Activated CD4-positive, alpha-beta T cell treated with anti-CD3 and anti-CD28 coated beads, Interleukin-2, amount 10 ng/mL, durations not matched to agents 24 days and 14 days (primary cell): ENCODE measurements at regions not wholly inside any gene's neighbourhood (a gene's known extent, or its start where the extent isn't known, plus 50 kb on each side); places are given as distances from the start of the nearest gene placed in this dataset.

Source experiments
- DNase-seq: peaks from one replicate; pipeline ENCODE4 v3.0.0; 2022
- H3K27ac Mint-ChIP-seq: one replicate; pipeline ENCODE4 v1.8.0; 2022; ENCODE audit warnings: mild to moderate bottlenecking, mixed read lengths
- H3K27me3 Mint-ChIP-seq: one replicate; pipeline ENCODE4 v1.8.0; 2022; ENCODE audit warnings: mixed read lengths
- H3K36me3 Mint-ChIP-seq: one replicate; pipeline ENCODE4 v1.8.0; 2022; ENCODE audit warnings: low read depth, mild to moderate bottlenecking, mixed read lengths
- H3K4me1 Mint-ChIP-seq: one replicate; pipeline ENCODE4 v1.8.0; 2021; ENCODE audit warnings: mixed read lengths
- H3K4me3 Mint-ChIP-seq: one replicate; pipeline ENCODE4 v1.8.0; 2022; ENCODE audit warnings: mild to moderate bottlenecking, moderate library complexity, mixed read lengths
- H3K9me3 Mint-ChIP-seq: one replicate; pipeline ENCODE4 v1.8.0; 2021; ENCODE audit warnings: mixed read lengths
- intact Hi-C: fragments of 100-400 bp; cut with micrococcal nuclease; formaldehyde crosslinking; loops from one replicate; pipeline ENCODE4 v1.15.1; 2023

DNA sequence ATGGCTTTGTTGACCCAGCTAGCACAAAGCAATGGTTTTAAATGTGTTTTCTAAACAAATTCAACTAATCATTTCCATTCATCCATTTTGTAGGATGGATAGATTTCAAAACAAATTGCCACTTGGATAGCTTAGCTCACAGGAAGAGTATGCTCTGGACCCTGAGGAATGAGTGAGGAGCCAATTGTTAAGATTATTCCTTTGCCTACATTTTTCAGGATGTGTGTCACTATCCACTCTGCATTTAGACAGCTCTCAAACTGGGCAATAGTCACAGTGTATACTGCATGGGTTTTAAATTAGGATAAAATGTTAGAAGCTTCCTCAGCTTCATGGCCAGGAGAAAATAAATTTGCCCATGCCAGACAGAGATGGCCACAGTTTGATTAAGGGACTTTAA lies 605.6 kb upstream of the TEX47 start:
- DNase-seq, result no peak
- H3K27me3 Mint-ChIP-seq, result no peaks in the 10 kb centered on the region
- no peak overlapping the region for H3K4me3 Mint-ChIP-seq
- peaks cover 5% of the 10 kb centered on the region for H3K9me3 Mint-ChIP-seq
- no peaks in the 10 kb centered on the region for H3K4me1 Mint-ChIP-seq
- H3K36me3 Mint-ChIP-seq, result no peaks in the 10 kb centered on the region
- intact Hi-C loops, result no loop called here
- no peak overlapping the region for H3K27ac Mint-ChIP-seq

DNA sequence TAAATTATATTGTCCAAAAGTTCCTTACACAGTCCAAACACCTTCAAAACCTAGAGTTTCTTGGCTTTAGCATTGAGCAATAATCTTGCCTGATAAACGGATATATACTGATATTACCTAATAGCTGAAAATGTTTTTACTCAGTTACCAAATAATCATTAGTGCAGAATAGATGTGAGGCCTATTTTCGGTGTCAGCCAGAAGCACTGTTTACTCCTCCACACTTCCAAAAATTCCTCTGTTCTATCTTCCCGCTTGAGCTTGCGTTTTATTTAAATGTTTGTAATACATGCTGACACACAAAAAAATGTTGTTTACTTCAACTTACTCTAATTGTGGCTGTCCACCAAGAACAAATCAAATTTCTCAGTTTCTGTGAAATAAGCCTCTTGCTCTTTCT lies 606.2 kb upstream of the TEX47 start:
- Mint-ChIP-seq H3K4me1 (no peaks in the 10 kb centered on the region), H3K27me3 (no peaks in the 10 kb centered on the region), H3K27ac (no peak overlapping the region), H3K36me3 (no peaks in the 10 kb centered on the region), H3K9me3 (peaks cover 7% of the 10 kb centered on the region), H3K4me3 (no peak overlapping the region)
- intact Hi-C loops, result no loop called here
- no peak for DNase-seq

DNA sequence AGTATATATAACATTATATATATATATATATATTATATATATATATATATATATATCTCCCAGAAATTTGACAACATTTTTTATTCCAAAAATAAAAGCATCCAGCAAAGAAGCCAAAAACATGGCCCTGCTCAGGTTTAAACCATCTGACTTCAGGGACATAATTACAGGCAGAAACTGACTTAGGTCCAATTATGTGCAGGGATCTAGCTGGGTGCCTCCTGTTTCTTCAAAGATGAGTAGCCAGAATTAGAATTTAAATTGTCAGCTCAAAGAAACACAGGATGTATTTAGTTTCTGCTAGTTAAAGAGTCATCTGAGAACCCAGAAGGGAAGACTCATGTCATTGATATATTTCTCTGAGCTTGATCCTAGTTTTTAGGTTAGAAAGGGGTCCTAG lies 656.4 kb upstream of the TEX47 start:
- DNase-seq, result no peak
- Mint-ChIP-seq H3K9me3 (no peaks in the 10 kb centered on the region), H3K27ac (no peak overlapping the region), H3K36me3 (no peaks in the 10 kb centered on the region), H3K4me1 (no peaks in the 10 kb centered on the region), H3K27me3 (no peaks in the 10 kb centered on the region), H3K4me3 (no peak overlapping the region)
- intact Hi-C loops, result no loop called here

DNA sequence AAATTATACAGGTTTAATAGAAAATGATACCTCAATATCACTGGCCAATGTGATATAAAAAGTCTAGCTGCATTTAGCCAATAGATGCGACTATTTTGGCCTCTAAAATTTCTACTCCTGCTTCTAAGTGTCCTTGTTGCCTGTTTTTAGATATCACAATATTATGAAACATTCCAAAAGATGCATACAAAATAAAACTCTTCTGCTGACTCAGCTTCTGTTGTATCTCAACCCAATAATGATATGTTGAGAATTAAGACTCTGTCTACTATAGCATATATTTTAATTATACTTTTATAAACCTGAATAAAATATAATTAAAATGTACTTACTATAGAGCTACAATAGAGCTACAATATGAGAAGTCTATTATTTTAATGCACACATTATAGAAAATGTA lies 661.0 kb upstream of the TEX47 start:
- no peaks in the 10 kb centered on the region for H3K27me3 Mint-ChIP-seq
- H3K27ac Mint-ChIP-seq, result no peak overlapping the region
- H3K4me3 Mint-ChIP-seq, result no peak overlapping the region
- H3K9me3 Mint-ChIP-seq, result no peaks in the 10 kb centered on the region
- no peaks in the 10 kb centered on the region for H3K36me3 Mint-ChIP-seq
- no peak for DNase-seq
- intact Hi-C loops, result no loop called here
- H3K4me1 Mint-ChIP-seq, result no peaks in the 10 kb centered on the region

DNA sequence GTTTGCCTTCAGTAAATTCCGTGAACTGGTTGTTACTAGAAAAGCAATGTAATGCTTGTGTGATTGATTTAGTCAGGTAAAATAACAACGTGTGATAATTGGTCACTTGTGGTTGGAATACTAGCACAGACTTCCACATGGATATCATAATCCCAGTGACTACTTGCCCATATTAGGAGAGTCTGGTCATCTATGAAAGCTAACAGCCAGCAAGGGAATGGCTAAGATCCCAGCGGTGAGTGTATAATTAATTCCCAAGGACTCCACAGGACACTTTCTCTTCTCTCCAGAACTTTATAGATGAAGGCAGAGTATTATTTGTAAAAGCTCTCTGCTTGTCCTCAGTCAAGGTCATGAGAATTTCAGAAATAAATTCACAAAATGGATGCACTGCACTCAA lies 662.6 kb upstream of the TEX47 start:
- H3K36me3 Mint-ChIP-seq, result no peaks in the 10 kb centered on the region
- no peaks in the 10 kb centered on the region for H3K27me3 Mint-ChIP-seq
- no peaks in the 10 kb centered on the region for H3K9me3 Mint-ChIP-seq
- no peak overlapping the region for H3K4me3 Mint-ChIP-seq
- no peak overlapping the region for H3K27ac Mint-ChIP-seq
- DNase-seq, result no peak
- intact Hi-C loops, result no loop called here
- no peaks in the 10 kb centered on the region for H3K4me1 Mint-ChIP-seq

DNA sequence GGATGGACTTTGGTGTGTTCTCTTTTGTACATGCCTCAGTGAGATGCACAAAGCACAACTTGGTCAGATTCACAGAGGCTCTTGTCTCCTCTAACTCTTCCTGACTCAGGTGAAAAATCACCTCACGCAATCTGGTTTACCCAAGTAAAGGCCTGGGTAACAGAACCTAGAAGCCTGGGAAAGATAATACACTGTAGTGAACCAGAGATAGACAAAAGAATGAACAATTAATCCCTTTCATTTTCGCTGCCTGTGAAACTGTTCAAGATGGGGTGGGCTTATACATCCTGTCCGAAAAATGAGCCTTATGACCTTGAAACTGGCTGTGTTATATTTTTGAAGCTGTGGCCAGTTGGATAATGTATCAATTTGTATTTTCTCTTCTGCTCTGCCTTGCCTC lies 678.9 kb upstream of the TEX47 start:
- intact Hi-C loops, result no loop called here
- H3K4me1 Mint-ChIP-seq, result no peaks in the 10 kb centered on the region
- H3K27me3 Mint-ChIP-seq, result no peaks in the 10 kb centered on the region

DNA sequence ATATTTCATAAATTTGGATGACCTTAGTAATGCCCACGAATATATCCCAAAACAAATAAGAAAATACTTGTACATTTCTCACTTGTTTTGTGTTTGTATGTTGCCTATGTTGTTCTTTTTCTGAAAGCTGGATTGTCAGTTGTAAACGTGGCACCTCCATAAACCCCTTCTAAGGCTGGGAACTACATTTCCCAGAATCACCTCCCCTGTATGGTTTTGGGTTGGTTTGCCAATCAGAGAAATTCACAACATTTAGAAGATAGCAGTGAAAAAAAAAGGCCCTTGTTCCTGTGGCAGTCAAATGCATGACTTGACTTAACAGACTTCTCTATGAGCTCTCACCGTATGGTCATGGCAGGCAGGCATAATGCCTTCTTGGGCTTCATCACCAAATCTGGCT lies 676.3 kb upstream of the STEAP1 start:
- Mint-ChIP-seq H3K36me3 (no peaks in the 10 kb centered on the region), H3K27me3 (no peaks in the 10 kb centered on the region), H3K9me3 (no peaks in the 10 kb centered on the region), H3K4me1 (no peaks in the 10 kb centered on the region), H3K27ac (no peak overlapping the region), H3K4me3 (no peak overlapping the region)
- intact Hi-C loops, result no loop called here
- DNase-seq, result no peak

More for the DNA sequence above, 678.9 kb upstream of the TEX47 start:
- no peak for DNase-seq
- H3K4me3 Mint-ChIP-seq, result no peak overlapping the region
- no peaks in the 10 kb centered on the region for H3K9me3 Mint-ChIP-seq
- no peak overlapping the region for H3K27ac Mint-ChIP-seq
- no peaks in the 10 kb centered on the region for H3K36me3 Mint-ChIP-seq

DNA sequence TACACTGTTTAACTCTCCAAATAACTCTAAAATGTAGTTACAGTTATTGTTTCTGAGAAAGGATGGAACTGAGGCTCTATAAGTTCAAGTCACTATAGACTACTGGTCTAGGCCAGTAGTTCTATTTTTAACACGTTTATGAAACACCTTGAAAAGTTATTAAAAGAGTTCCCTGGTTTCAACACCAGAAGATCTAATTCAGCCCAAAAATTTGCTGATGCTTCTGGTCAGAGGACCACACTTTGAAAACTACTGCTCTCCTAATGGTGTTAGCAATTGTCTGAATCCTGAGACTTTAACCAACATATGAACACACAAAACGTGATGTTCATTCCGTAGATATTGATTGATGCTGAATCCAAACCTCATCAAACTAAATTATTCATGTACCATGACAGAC lies 658.6 kb upstream of the STEAP1 start:
- H3K27ac Mint-ChIP-seq, result no peak overlapping the region
- intact Hi-C loops, result no loop called here
- H3K4me3 Mint-ChIP-seq, result no peak overlapping the region
- H3K27me3 Mint-ChIP-seq, result no peaks in the 10 kb centered on the region
- no peaks in the 10 kb centered on the region for H3K4me1 Mint-ChIP-seq
- no peaks in the 10 kb centered on the region for H3K9me3 Mint-ChIP-seq
- DNase-seq, result no peak
- no peaks in the 10 kb centered on the region for H3K36me3 Mint-ChIP-seq

DNA sequence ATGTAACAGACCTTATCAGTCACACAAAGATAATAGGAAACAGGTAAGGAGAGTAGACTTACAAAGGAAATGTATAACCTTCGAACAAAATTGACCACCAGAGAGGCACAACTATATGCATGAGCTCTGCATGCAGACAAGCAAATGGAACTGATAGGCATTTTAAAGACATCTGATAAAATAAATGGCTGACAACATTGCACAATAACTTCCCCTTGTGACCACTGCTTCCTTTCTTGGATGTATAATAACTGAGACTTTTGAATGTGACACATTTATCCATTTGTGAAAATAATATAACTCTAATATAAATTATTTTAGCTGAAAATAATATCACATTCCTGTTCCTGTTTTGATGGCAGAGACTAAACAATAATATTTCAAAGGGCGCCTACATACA lies 654.2 kb upstream of the STEAP1 start:
- Mint-ChIP-seq H3K27me3 (no peaks in the 10 kb centered on the region), H3K9me3 (peaks cover 3% of the 10 kb centered on the region), H3K36me3 (no peaks in the 10 kb centered on the region), H3K27ac (no peak overlapping the region), H3K4me3 (no peak overlapping the region), H3K4me1 (no peaks in the 10 kb centered on the region)
- DNase-seq, result no peak
- intact Hi-C loops, result loop anchor here (10.0 kb wide), 1 partner anchor 125 kb away; no protein-coding TSS in a partner anchor

DNA sequence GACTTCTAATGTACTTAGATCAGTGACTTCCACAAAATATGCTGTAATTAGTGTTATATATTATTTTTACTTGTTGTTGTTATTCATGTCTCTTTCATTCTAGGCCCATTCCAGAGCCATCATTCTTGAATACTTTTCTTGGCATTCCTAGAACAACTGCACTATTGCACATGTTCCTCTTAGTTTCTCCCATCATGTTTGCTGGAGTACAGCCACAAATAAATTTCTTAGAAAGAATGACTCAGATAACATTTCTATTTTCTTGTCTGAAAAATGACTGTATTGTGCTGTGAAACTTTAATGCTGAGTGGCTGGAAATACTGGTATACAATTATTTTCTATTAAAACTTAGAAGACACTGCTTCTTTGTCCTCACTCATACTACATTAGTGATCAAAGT lies 651.0 kb upstream of the STEAP1 start:
- no peaks in the 10 kb centered on the region for H3K4me1 Mint-ChIP-seq
- H3K4me3 Mint-ChIP-seq, result no peak overlapping the region
- H3K36me3 Mint-ChIP-seq, result no peaks in the 10 kb centered on the region
- no peak overlapping the region for H3K27ac Mint-ChIP-seq
- H3K27me3 Mint-ChIP-seq, result no peaks in the 10 kb centered on the region
- H3K9me3 Mint-ChIP-seq, result peaks cover 3% of the 10 kb centered on the region
- intact Hi-C loops, result loop anchor here (10.0 kb wide), 1 partner anchor 122 kb away; no protein-coding TSS in a partner anchor
- no peak for DNase-seq

DNA sequence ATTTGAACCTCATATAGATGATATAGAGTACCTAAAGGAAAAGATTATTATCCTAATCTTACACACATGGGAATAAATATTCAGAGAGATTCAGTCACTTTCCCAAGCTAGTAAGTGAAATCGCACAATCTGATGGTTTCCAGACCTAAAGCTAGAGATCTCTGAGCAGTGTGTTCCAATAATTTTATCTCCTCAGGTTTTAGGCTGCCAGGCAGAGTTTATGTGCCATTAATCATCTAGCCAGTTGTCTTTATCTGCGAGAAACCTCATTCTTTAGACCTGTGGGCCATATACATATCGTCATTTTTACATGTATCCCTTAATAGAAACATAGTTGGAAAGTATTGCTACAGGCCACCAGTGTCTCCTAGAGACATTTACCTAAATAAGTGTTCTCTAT lies 647.2 kb upstream of the STEAP1 start:
- no peaks in the 10 kb centered on the region for H3K4me1 Mint-ChIP-seq
- no peaks in the 10 kb centered on the region for H3K36me3 Mint-ChIP-seq
- intact Hi-C loops, result loop anchor here (10.0 kb wide), 1 partner anchor 118 kb away; no protein-coding TSS in a partner anchor
- no peaks in the 10 kb centered on the region for H3K9me3 Mint-ChIP-seq
- DNase-seq, result no peak
- H3K4me3 Mint-ChIP-seq, result no peak overlapping the region
- H3K27me3 Mint-ChIP-seq, result no peaks in the 10 kb centered on the region
- no peak overlapping the region for H3K27ac Mint-ChIP-seq

DNA sequence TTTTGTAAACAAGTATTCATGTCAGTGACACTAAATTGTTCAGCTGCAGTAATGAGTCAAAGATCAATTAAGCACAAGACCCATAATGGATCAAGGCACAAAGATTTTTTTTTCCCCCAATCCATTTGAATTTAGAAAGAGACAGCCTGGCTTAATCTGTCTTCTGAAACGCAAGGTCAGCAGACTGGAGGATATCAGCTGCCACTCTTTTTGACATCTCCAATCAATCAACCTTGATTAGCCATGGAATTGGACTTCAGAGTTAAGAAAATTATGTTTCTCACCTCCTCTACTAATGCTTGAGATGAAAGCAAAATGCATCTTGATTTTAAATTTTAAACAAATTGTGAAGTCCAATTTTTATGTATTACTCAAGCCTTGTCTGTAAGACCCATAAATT lies 642.4 kb upstream of the STEAP1 start:
- H3K4me1 Mint-ChIP-seq, result no peaks in the 10 kb centered on the region
- no peak overlapping the region for H3K27ac Mint-ChIP-seq
- DNase-seq, result no peak
- H3K9me3 Mint-ChIP-seq, result no peaks in the 10 kb centered on the region
- no peaks in the 10 kb centered on the region for H3K36me3 Mint-ChIP-seq
- H3K4me3 Mint-ChIP-seq, result no peak overlapping the region
- no peaks in the 10 kb centered on the region for H3K27me3 Mint-ChIP-seq
- intact Hi-C loops, result no loop called here

DNA sequence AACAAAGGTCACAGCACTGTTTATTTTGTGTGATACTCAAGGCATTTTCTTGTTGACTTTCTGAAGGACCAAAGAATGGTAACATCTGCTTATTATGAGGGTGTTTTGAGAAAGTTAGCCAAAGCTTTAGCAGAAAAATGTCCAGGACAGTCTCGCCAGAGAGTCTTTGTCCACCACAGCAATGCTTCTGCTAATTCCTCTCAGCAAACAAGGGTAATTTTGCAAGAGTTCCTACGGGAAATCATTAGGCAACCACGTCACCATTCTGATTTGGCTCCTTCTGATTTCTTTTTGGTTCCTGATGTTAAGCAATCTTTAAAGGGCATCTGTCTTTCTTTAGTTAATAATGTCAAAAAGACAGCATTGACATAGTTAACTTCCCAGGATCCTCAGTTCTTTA lies 639.3 kb upstream of the STEAP1 start:
- Mint-ChIP-seq H3K27ac (no peak overlapping the region), H3K4me1 (no peaks in the 10 kb centered on the region), H3K4me3 (no peak overlapping the region), H3K9me3 (no peaks in the 10 kb centered on the region), H3K27me3 (no peaks in the 10 kb centered on the region), H3K36me3 (no peaks in the 10 kb centered on the region)
- no peak for DNase-seq
- intact Hi-C loops, result no loop called here

DNA sequence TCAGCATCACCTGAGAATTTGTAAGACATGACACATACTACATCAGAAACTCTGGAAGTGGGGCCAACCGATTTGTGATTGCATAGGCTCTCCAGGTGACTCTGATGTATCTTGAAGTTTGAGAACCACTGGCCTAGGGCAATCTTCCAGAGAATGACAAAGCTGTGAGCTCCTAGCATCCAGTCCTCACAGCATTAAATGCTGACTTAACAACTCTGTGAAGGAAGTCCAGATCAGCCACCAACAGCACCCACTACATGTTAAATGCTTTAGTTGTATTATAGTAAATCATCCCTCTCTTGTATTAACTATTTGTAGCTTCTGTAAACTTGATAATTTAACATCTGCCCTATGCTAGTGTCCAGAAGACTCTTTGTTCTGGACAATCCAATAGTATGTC lies 636.5 kb upstream of the STEAP1 start:
- H3K27ac Mint-ChIP-seq, result no peak overlapping the region
- H3K9me3 Mint-ChIP-seq, result no peaks in the 10 kb centered on the region
- intact Hi-C loops, result no loop called here
- no peaks in the 10 kb centered on the region for H3K27me3 Mint-ChIP-seq
- H3K4me1 Mint-ChIP-seq, result no peaks in the 10 kb centered on the region
- no peak overlapping the region for H3K4me3 Mint-ChIP-seq
- no peak for DNase-seq
- no peaks in the 10 kb centered on the region for H3K36me3 Mint-ChIP-seq

DNA sequence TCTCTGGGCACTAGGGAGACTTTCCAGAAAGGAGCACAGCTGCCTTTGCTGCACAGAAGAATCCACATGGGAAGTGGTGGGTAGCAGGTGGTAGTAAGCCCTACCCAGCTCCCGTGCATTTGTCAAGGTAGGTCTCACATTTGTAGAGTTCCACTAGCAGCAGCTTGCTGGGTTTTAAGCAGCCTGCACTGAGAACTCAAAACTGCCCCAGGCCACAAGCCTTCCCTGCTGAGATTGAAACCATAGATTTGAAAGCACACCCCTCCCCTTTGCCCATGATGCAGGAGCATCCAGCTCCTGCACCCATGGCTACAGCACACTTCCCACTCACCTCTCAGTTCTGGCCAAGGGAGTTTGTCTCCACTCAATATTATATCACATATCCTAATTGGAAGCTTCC lies 604.5 kb upstream of the STEAP1 start:
- Mint-ChIP-seq H3K36me3 (no peaks in the 10 kb centered on the region), H3K27me3 (no peaks in the 10 kb centered on the region), H3K9me3 (no peaks in the 10 kb centered on the region), H3K4me3 (no peak overlapping the region), H3K4me1 (no peaks in the 10 kb centered on the region), H3K27ac (no peak overlapping the region)
- DNase-seq, result no peak
- intact Hi-C loops, result no loop called here
